ENCODE measurements at regions not wholly inside any gene's neighbourhood (a gene's known extent, or its start where the extent isn't known, plus 50 kb on each side); places are given as distances from the start of the nearest gene placed in this dataset.
"Not testable (repeated sequence)": the region's sequence is repeated elsewhere in the genome, so short reads cannot be mapped to it uniquely, and the experiment has no call there.

DNA sequence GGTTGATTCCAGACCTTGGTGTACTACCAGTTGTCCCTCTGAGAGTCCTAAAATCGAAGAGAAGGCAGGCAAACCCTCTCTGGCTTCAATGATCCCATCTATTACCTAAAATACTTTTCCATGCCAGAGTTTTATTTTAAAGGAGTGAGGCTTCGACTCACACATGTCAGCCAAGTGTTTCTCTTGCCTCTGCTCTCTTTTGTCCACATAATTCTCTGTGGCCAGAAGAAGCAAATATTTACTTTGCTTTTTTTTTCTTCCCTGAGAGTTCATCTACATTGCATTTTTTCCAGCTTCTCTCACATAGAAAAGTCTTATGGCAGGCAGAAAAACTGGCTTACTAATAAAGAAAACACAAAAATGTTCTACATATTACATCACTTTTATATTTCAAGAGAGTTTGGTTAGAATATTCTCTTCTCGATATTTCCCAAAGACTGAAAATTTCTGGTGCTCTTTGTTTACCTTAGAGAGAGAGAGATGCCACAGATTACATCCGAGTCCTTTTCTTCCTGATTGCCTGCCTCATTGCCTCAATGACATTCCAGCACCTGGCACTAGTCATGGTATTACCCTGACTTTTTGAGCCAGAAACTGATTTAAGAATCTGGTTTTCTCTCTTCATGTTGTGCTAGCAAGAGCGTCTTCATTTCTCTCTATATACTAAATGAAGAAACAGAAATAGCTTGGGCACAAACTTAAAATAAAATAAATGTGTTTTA is 170.3 kb upstream of the FAM174A start:
- DNase-seq = peak in 1 of 3 experiments; percentile 8

DNA sequence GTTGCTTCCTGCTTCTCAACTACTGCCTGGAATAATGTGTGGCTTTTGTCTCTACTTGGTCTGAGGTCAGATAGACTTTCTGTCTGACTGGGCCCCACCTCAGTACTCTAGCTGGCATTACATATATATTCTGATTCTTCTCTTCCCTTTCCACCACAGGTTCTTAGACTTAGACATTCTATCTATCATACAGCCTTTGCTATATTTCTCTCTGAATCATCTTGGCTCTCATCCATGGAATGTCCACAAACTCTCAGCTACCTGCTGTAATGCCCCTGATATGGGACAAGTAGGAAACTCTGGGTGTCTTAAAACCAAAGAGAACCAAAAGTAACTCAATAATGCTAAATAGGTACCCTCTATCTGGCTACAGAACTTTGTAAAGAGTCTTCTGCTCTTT is 170.8 kb upstream of the FAM174A start:
- DNase-seq = not testable (repeated sequence)

DNA sequence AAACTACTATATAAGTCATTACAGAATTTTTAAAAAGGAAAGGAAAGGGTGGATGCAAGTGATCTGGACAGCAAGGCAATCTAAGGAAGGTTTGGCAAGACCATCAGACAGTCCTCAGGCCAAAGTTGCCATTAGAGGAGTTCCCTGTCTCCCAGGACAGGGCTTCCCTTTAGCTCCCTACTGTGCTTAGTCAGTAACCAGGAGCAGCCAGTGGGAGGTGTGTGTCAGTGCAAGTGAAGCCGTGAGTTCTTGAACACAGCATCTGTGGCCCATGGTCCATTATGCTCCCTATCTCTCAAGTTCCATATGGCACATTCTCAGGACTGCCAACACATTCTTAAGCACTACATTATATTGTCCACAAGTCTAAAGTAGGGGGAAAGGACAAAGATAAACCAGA is 175.2 kb upstream of the FAM174A start:
- not testable (repeated sequence) for DNase-seq

DNA sequence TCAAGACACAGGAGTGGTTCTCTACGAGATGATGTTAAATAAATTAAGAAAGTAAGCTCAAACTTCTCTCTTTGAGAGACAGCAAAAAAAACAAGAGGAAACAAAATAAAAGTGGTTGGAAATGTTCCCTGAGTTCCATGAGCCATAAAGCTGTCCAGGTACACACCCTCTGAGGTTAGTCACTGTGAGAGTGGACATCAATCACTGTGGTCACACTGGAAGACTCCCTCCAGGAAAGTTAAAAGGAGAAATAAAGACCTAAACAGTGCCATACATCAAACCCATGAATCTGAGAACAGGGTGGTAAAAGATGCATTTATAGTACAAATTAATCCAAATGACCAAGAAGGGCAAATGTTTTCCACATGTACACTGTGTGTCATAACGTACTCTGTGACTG is 188.9 kb upstream of the FAM174A start:
- DNase-seq = not testable (repeated sequence)

DNA sequence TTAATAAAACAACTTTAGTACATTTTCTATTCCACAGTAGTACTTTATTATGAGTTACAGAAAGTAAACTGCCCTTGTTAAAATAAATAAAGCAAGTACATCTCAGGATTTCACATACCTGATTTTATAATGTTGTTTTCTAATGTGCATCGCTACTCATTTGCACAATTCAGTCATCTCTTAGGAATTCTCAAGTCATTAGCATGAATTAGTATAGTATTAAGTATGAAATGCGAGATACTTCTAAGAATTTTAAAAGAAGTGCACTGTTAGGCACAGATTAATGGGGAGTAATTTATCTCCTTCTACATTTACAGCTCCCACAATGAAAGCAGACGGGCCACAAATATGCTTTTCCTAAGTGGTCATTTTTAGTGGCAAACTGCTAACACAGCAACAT is 193.7 kb upstream of the FAM174A start:
- not testable (repeated sequence) for DNase-seq

DNA sequence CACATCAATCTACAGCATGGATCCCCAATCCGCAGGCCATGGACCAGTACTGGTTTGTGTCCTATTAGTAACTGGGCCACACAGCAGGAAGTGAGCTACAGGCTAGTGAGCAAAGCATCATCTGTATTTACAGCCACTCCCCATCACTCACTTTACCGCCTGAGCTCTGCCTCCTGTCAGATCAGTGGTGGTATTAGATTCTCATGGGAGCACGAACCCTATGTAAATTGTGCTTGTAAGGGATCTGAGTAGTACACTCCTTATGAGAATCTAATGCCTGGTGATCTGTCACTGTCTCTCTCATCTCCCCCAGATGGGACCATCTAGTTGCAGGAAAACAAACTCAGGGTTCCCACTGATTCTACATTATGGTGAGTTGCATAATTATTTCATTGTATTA is 212.7 kb upstream of the FAM174A start:
- no peak for DNase-seq

DNA sequence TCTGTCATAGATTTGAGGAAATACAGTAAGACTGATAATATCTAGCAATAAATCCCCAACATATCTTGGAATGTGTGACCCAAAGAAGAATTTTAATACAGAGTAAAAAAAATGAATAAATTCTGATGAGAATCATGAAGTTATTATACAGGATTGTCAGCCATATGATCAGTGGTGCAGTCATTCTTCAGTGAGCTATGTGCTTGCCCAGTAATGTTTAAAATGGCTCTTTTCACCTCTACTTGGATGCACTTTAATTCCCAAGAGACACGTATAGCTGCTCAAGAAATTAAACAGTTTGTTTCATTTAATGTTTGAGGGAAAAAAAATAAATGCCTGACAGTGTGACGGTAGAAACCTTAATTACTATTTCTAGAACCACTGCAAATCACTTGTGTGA is 215.3 kb upstream of the FAM174A start:
- DNase-seq = no peak

DNA sequence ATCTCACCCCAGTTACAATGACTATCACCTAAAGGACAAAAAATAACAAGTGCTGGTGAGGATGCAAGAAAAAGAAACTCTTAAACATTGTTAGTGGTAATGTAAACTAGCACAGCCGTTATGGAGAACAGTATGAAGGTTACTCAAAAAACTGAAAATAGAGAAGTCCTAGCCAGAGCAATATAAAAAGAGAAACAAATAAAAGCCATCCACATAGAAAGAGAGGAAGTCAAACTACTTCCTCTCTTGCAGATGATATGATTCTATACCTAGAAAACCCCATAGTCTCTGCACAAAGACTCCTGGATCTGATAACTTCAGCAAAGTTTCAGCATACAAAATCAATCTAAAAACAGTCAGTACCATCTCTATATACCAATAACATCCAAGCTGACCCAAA is 221.5 kb upstream of the FAM174A start:
- no peak for DNase-seq

DNA sequence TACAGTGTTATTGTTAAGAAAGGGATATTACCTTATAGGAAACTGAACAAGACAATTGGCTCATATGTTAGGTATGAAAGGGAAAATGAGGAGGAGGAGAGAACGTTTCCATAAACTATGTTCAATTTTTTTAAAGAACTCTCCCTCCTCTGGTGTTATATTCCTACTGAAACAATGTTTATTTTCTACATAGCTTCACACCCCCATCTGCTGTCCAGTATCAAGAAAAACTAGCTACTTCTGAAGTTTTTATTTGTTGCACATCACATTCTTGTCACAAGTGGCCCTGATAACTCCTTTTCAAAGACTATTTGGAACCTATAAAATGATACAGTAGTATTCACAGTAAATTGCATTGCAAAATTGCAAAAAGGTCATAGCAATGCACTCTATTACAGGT is 223.4 kb upstream of the FAM174A start:
- peak in 1 of 3 experiments; percentile 1 for DNase-seq

DNA sequence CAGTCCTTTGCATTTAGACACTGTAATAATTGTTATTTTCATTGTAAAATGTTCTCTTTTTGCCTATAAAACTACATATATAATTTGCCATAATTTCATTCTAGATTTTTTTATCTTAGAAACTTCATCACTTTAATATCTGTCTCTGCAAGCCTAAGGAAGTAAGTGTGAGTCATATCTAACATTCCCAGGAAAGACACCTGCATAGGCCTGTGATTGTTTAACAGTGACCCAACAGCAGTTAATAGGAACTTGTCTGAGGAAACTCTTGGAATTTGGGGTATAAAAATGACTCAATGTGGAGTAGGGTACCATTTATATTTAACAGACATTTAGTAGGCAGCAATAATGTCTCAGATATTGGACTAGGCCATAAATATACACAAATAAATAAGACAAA is 229.2 kb upstream of the FAM174A start:
- DNase-seq = no peak

DNA sequence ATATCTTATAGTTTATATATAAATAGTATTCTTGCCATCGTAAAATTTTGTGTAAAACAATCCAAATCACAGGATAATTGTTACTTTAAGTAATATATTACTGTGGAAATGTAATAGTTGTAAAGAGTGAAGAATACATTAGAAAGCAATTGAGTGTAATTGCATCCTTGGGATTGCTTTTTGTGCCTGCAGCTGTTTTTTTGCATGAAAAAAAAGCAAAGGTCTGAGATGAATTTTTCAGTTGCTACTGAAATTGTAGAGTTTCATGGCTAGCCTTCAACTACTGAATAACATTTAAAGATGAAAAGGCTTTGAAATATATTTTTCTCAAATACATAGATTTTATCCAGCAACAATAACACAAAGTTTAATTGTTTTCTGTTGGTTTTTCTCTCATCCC is 232.0 kb upstream of the FAM174A start:
- DNase-seq = no peak

DNA sequence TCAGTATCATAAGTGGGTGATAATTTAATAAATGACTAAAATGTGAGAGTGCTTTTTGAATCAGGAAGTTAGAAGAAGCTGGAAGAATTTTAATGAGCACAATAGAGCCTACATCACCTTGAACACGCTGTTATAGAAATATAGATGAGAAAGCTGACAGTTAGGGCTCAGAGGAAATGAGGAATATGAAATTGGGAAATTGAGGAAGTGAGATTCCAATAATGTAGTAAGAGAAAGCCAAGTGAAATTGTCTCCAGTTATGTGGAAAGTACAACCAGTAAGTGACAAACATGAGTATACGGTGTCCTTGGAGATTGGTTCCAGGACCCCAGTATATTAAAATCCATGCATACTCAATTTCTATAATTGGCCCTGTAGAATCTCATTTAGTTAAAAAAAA is 235.9 kb upstream of the FAM174A start:
- no peak for DNase-seq

DNA sequence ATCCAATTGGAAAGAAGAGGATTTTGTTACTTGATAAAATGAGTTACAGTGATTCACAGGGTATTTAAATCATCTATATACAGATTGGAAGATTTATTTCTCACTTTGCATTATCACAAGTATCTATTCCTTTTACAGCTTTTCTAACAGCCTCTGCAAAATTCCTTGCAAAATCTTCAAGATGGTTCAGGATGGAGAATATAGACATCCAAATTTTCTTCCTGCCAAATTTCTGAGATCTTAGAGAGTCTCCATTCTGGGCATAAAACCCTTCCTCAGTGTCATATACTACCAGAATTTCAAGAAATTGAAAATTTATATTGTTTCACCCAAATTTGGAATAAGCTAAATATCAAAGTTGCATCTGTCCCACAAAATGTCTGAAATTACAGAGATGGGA is 259.1 kb upstream of the FAM174A start:
- DNase-seq = no peak

DNA sequence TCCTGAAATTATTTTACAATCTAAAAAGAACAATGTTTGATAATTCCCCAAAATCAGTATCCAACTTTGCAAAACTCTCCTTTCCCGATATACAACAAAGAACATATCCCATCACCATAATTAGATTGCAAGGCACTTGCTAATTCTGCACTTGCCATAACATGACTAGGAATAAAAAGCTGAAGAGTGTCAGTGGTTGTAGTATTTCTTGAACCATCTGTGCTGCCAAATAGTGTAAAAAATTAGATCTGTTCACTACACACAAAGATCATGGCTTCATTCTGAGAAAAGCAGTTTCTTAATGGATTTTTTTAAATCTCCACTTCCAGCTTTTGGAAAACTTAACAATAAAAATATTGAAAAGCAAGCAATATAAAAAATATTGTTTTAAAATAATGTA is 259.5 kb upstream of the FAM174A start:
- no peak for DNase-seq

DNA sequence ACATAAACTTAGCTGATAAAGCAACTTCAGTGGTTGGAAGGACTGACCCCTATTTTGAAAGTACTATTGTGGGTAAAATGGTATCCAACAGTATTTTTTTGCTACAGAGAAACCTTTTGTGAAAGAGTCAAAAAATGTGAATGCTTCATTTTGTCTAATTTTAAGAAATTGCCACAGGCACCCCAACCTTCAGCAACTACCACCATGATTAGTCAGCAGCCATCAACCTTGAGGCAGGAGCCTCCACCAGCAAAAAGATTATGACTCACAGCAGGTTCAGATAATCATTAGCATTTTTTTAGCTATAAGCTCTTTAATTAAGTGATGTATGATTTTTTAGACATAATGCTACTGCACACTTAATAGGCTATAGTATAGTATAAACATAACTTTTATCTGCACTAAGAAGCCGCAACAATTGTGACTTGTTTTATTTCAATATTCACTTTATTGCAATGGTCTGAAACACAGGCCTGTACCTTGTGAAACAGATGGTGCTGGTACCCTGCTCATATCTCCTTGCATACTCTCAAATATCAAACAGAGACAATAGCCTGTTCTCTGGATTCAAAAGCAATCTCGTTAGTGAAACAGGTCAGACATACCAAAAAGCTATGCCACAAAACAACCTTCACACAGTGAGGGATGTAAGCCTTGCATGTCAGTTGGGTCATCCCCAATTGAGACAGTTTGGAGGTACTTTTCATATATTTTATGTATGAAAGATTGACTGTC is 261.2 kb upstream of the FAM174A start:
- DNase-seq = no peak

DNA sequence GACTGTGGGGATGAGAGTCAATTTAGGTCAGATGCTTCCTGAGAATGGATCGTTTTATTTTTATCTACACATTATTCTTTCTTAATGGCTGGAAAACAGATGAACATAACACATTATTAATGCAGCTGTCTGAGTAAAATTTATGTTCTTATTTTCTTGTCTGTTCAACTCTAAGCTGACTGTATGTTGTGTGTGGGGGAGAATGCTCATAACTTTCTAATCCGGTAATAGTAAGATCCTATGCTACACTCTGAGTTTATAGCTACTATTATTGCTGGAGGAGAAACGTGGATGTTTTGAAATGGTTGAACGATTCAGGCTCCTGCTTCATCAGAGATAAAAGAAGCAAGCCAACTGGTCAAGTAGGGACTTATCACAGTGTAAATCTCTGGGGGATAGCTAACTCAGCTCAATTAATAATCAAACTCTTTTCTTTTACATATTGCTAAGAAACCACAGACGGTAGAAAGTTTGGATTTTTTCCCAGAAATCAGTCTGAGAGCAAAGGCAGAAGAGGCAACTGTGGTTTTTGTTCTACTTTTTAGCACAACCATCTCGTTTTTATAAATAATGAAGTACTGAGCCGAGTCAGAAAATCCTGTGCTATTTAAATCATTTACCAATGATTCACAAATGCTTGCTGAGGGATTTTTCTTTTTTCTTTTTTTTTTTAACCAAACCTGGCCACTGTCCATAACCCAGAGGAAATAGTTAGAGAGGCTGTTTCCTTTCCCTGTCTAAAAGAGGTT is 265.0 kb upstream of the FAM174A start:
- DNase-seq = no peak

DNA sequence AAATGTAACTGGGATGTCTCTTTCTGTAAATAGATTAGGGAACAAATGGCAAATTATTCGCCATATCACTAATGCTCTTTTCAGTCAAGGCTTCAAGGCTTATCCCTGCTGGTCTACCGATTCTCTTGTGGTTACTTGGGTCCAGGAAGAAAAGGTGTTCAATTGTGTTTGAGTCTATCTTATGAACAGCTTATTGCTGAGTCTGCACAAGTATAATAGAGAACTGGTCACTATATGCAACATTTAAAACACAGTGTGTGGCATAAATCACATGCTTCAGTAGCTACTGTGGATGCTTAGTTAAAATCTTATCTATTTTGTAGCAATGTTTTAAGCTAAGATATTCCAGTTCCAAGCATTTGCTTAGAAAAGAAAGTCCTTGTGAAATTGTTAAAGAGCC is 274.2 kb upstream of the FAM174A start:
- DNase-seq = no peak

DNA sequence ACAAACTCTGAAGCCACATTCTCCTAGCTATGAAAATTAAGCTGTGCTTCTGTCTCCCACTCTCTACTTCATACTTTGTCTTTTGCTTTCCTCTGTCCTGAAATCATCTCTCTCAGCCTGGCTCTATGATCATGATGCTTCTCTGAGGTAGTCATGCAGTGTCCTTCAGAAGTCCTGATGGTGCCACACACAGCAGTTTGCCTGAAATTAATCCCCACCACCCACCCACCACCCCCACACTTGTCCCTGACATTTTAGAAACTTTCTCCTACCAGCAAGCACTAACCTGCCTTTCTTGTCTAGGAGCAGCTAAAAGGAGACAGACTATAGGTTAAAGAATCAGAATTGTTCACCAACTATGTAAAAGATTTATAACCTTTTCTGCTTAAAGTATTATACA is 282.2 kb upstream of the FAM174A start:
- DNase-seq = no peak

DNA sequence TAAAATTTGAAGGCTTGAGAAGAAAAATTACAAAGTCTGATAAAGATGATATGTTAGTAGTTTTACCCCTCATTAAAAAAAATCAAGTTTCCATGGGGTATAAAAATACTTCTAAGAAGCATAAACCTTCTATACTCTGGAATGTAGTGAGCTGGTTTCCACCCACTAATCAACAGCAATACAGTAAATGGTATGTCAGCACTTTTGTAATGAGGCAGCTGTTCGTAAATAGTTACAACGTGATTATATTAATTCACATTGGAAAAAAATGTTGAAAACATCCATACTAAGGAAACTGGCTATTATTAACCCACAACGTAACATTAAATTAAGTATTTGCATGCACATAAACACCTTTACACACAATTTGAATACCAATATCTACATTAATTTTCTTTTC is 283.1 kb upstream of the FAM174A start:
- DNase-seq = no peak

DNA sequence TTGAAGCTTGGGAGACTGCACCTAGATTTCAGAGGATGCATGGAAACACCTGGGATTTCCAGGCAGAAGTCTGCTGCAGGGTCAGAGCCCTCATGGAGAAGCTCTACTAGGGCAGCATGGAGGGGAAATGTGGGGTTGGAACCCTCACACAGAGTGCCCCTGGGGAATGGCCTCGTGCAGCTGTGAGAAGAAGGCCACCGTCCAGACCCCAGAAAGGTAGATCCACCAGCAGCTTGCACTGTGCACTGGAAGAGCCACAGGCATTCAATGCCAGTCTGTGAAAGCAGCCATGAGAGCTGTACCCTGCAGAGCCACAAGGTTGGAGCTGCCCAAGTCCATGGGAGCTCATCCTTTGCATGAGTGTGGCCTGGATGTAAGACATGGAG is 285.3 kb upstream of the FAM174A start:
- DNase-seq = no peak

DNA sequence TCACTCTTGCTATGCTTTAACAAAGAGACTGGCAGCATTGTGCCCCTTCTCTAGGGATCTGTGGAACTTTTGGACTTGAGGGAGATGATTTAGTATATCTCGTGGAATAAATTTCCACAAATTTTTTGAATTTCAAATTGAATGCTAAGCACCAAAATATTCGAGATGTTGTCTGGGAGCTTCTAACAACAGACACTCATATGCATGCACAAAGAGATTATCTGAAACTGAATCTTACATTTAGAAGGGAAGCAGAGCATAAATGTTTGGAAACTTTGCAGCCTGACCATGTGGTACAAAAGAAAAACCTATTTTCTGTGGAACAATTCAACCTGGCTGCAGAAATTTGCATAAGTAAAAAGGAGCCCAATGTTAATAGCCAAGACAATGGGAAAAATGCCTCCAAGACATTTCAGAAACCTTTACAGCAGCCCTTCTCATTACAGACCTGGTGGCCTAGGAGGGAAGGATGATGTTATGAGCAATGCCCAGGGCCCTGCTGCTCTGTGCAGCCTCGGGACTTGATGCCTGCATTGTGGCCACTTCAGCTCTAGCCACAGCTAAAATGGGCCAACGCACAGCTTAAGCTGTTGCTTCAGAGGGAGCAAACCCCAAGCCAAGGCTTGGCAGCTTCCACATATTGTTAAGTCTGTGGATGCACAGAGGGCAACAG is 285.8 kb upstream of the FAM174A start:
- no peak for DNase-seq

DNA sequence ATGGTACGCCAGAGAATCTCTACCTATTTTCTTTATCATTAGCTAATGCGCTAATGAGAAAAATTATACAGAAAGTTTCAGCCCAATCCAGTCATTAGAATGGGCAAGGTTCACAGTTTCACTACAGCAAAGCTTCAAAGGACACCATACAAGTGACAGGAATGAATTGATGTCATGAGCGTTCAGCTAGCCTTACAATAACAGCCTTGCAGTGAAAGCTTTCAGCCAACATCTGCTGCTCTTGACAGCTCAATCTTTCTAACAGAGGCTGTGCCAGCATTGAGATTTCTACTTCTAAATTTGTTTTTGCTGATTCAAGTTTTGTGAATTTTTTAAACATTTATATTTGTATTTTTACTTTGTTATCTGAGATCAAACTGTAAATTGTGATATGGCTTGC is 302.4 kb upstream of the FAM174A start:
- DNase-seq = peak in 2 of 3 experiments; percentile 8 to 66

DNA sequence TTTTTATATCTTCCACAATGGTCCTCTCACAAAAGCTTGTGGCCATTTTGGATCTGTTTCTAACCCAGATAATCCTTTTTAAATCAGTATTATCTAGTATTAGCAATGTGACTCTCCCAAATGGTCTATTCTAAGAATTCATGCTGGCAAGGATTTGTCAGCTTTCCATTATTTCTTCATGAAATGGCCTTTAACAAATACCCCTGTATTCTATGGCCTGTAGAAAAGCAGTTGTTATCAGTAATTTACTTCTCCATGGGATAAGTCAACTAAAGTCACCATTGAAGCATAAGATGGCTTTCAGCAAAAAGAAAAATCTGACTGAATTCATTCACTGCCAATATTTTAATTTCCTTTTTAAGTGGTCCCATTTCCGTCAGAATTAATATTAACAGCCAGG is 346.4 kb upstream of the FAM174A start:
- no peak for DNase-seq
